ENCODE measurements at regions not wholly inside any gene's neighbourhood (a gene's known extent, or its start where the extent isn't known, plus 50 kb on each side); places are given as distances from the start of the nearest gene placed in this dataset.

GRCh38 chr20:6499566-6499965 is 267.9 kb upstream of the BMP2 start:
- TF ChIP-seq EZH2phosphoT487 (IDR thresholded peaks at IDR 0.05; ENCODE audit: borderline replicate concordance, low read depth) (no peak), EP300 (IDR thresholded peaks at IDR 0.05; ENCODE audit: borderline replicate concordance in 1 of 2, low read depth in 1 of 2, low read length in 1 of 2) (no peak)

Data from SK-N-SH (cell line).